ENCODE measurements at regions not wholly inside any gene's neighbourhood (a gene's known extent, or its start where the extent isn't known, plus 50 kb on each side); places are given as distances from the start of the nearest gene placed in this dataset.
"Not testable (repeated sequence)": the region's sequence is repeated elsewhere in the genome, so short reads cannot be mapped to it uniquely, and the experiment has no call there.

DNA sequence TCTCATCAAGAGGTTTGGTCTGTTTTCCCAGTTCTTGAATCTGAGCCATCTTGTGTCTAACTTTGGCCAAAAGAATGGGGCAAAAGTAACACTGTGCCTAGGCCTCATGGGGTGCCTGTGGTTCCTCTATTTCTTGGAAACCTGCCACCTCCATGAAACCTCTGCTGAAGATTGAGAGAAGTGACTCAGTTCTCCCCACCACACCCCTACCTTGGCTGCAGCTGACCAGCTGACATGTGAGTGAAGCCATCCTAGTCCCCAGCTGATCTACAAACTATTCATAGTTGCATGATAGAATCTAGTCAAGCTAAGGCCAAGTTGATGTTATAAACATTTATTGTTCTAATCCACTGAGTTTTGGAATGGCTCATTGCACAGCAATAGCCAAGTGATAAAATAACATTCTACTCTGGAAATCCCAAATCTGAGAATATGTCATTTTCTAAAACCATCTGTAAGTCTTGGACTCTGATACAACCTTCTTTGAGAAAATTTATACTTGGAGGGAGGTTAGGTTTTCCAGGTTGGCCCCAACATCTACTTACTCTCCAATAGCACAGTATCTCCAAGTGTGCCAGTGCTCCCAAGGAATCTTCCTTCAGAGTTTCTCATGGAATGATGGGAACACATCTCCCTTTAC is 107.0 kb upstream of the SMLR1 start:
- no peak overlapping the region for H2AK5ac ChIP-seq (ENCODE audit: low read length)
- peaks cover 0 to 2% of the 10 kb centered on the region in 2 experiments for H3K4me1 ChIP-seq (ENCODE audit: control insufficient read depth in 1 of 2, insufficient read depth in 2 of 2, low read length in 2 of 2)
- H3K27me3 ChIP-seq (ENCODE audit: insufficient read depth, low read length), result no peaks in the 10 kb centered on the region
- no peak overlapping the region for H3K27ac ChIP-seq (ENCODE audit: low read depth, low read length)
- H2BK12ac ChIP-seq (ENCODE audit: low read length), result no peak overlapping the region
- no peaks in the 10 kb centered on the region for H3K79me2 ChIP-seq (ENCODE audit: control insufficient read depth, insufficient read depth, low read length, poor library complexity)
- H2BK5ac ChIP-seq (ENCODE audit: low read depth, low read length, poor library complexity), result no peak overlapping the region
- no peak overlapping the region for H3K14ac ChIP-seq (ENCODE audit: low read length)
- H3K18ac ChIP-seq (ENCODE audit: low read length), result no peak overlapping the region
- no peak overlapping the region for H4K91ac ChIP-seq (ENCODE audit: low read depth, low read length)
- H3K9me3 ChIP-seq (ENCODE audit: insufficient read depth, low read depth, low read length), result peaks cover 2% of the 10 kb centered on the region
- H2AFZ ChIP-seq (ENCODE audit: insufficient read depth, low read length, poor library complexity), result no peak overlapping the region
- H3K4ac ChIP-seq (ENCODE audit: low read depth, low read length), result no peak overlapping the region
- H3K79me1 ChIP-seq (ENCODE audit: low read length), result no peaks in the 10 kb centered on the region
- H4K12ac ChIP-seq (ENCODE audit: low read depth, low read length), result no peak overlapping the region
- H3K23ac ChIP-seq (ENCODE audit: low read length), result no peak overlapping the region
- H4K8ac ChIP-seq (ENCODE audit: low read depth, low read length), result no peak overlapping the region
- H3K36me3 ChIP-seq (ENCODE audit: control insufficient read depth in 1 of 2, insufficient read depth in 2 of 2, low read length in 2 of 2), result no peaks in the 10 kb centered on the region
- H2BK120ac ChIP-seq (ENCODE audit: insufficient read depth, low read length, poor library complexity), result no peak overlapping the region
- H3K4me3 ChIP-seq (ENCODE audit: low read depth, low read length), result no peak overlapping the region
- no peak for DNase-seq
- H3K9ac ChIP-seq (ENCODE audit: low read length), result no peak overlapping the region
- H3K4me2 ChIP-seq (ENCODE audit: low read length), result no peak overlapping the region

DNA sequence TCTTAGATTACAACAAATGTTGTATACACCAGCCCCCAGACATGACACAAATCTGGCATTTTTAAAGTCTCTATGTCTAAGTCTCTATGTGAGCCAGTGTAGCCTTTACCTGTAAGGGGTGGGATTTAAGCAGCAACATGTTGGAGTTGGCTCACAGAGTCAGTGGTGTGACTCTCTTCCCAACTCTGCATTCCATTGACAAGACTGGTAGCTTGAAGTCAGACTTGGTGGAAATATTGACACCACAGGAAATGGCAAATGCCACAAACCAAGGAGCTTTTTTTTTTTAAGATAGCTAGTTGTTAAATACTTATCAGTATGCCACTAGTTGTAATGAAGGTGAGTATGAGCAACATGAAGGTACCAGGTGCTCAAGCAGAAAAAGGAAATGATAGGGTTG is 103.1 kb upstream of the SMLR1 start:
- H2AFZ ChIP-seq (ENCODE audit: insufficient read depth, low read length, poor library complexity), result no peak overlapping the region
- no peaks in the 10 kb centered on the region for H3K27me3 ChIP-seq (ENCODE audit: insufficient read depth, low read length)
- no peaks in the 10 kb centered on the region for H3K4me1 ChIP-seq (ENCODE audit: control insufficient read depth in 1 of 2, insufficient read depth in 2 of 2, low read length in 2 of 2)

DNA sequence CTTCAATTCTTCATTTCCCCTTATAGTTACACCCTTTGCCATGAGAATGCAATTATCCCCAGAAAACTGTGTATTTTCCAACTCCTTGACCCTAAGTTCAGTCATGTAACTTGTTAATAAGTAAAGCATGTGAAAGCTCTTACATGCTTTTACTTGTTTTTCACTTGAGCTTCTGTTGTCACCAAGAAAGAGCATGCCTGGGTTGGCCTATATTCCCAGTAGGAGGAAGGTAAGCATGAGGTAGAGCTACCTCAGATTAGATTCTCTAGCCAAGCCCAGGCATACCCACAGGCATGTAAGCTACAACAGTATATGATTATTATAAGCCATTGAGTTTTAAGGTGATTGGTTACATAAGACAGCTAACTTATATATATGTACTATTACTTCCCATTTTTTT is 101.7 kb upstream of the SMLR1 start:
- H4K91ac ChIP-seq (ENCODE audit: low read depth, low read length), result no peak overlapping the region
- H3K27me3 ChIP-seq (ENCODE audit: insufficient read depth, low read length), result no peaks in the 10 kb centered on the region
- no peak overlapping the region for H3K4ac ChIP-seq (ENCODE audit: low read depth, low read length)
- no peak overlapping the region for H3K27ac ChIP-seq (ENCODE audit: low read depth, low read length)
- no peaks in the 10 kb centered on the region for H3K79me2 ChIP-seq (ENCODE audit: control insufficient read depth, insufficient read depth, low read length, poor library complexity)
- H3K36me3 ChIP-seq (ENCODE audit: control insufficient read depth in 1 of 2, insufficient read depth in 2 of 2, low read length in 2 of 2), result no peaks in the 10 kb centered on the region
- H2AFZ ChIP-seq (ENCODE audit: insufficient read depth, low read length, poor library complexity), result no peak overlapping the region
- no peak overlapping the region for H3K4me3 ChIP-seq (ENCODE audit: low read depth, low read length)
- H3K4me2 ChIP-seq (ENCODE audit: low read length), result no peak overlapping the region
- H3K14ac ChIP-seq (ENCODE audit: low read length), result no peak overlapping the region
- H3K23ac ChIP-seq (ENCODE audit: low read length), result no peak overlapping the region
- no peak for DNase-seq
- no peak overlapping the region for H4K8ac ChIP-seq (ENCODE audit: low read depth, low read length)
- no peak overlapping the region for H2BK120ac ChIP-seq (ENCODE audit: insufficient read depth, low read length, poor library complexity)
- H3K4me1 ChIP-seq (ENCODE audit: control insufficient read depth in 1 of 2, insufficient read depth in 2 of 2, low read length in 2 of 2), result no peaks in the 10 kb centered on the region
- H2BK5ac ChIP-seq (ENCODE audit: low read depth, low read length, poor library complexity), result no peak overlapping the region
- H4K12ac ChIP-seq (ENCODE audit: low read depth, low read length), result no peak overlapping the region
- H3K9me3 ChIP-seq (ENCODE audit: insufficient read depth, low read depth, low read length), result peaks cover 2% of the 10 kb centered on the region
- no peak overlapping the region for H3K18ac ChIP-seq (ENCODE audit: low read length)
- H2BK12ac ChIP-seq (ENCODE audit: low read length), result no peak overlapping the region
- no peak overlapping the region for H3K9ac ChIP-seq (ENCODE audit: low read length)
- H2AK5ac ChIP-seq (ENCODE audit: low read length), result no peak overlapping the region
- H3K79me1 ChIP-seq (ENCODE audit: low read length), result no peaks in the 10 kb centered on the region

More for the DNA sequence above, 103.1 kb upstream of the SMLR1 start:
- H3K4me3 ChIP-seq (ENCODE audit: low read depth, low read length), result no peak overlapping the region
- no peak overlapping the region for H2AK5ac ChIP-seq (ENCODE audit: low read length)
- H3K36me3 ChIP-seq (ENCODE audit: control insufficient read depth in 1 of 2, insufficient read depth in 2 of 2, low read length in 2 of 2), result no peaks in the 10 kb centered on the region
- no peak overlapping the region for H2BK12ac ChIP-seq (ENCODE audit: low read length)
- H4K91ac ChIP-seq (ENCODE audit: low read depth, low read length), result no peak overlapping the region
- H2BK5ac ChIP-seq (ENCODE audit: low read depth, low read length, poor library complexity), result no peak overlapping the region
- H3K23ac ChIP-seq (ENCODE audit: low read length), result no peak overlapping the region
- H3K4me2 ChIP-seq (ENCODE audit: low read length), result no peak overlapping the region
- H3K79me2 ChIP-seq (ENCODE audit: control insufficient read depth, insufficient read depth, low read length, poor library complexity), result no peaks in the 10 kb centered on the region
- H3K27ac ChIP-seq (ENCODE audit: low read depth, low read length), result no peak overlapping the region
- H3K79me1 ChIP-seq (ENCODE audit: low read length), result no peaks in the 10 kb centered on the region
- H2BK120ac ChIP-seq (ENCODE audit: insufficient read depth, low read length, poor library complexity), result no peak overlapping the region
- H3K18ac ChIP-seq (ENCODE audit: low read length), result no peak overlapping the region
- DNase-seq, result no peak
- no peak overlapping the region for H4K8ac ChIP-seq (ENCODE audit: low read depth, low read length)
- H3K9ac ChIP-seq (ENCODE audit: low read length), result no peak overlapping the region
- no peak overlapping the region for H4K12ac ChIP-seq (ENCODE audit: low read depth, low read length)
- H3K14ac ChIP-seq (ENCODE audit: low read length), result no peak overlapping the region
- H3K9me3 ChIP-seq (ENCODE audit: insufficient read depth, low read depth, low read length), result peaks cover 2% of the 10 kb centered on the region
- no peak overlapping the region for H3K4ac ChIP-seq (ENCODE audit: low read depth, low read length)

DNA sequence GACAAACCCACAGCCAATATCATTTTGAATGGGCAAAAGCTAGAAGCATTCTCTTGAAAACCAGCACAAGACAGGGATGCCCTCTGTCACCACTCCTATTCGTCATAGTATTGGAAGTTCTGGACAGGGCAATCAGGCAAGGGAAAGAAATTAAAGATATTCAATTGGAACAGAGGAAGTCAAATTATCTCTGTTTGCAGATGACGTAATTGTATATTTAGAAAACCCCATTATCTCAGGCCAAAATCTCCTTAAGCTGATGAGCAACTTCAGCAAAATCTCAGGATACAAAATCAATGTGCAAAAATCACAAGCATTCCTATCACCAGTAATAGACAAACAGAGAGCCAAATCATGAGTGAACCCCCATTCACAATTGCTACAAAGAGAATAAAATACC is 99.1 kb upstream of the SMLR1 start:
- H2AFZ ChIP-seq (ENCODE audit: insufficient read depth, low read length, poor library complexity); H3K4ac ChIP-seq (ENCODE audit: low read depth, low read length); H3K4me3 ChIP-seq (ENCODE audit: low read depth, low read length); H3K9me3 ChIP-seq (ENCODE audit: insufficient read depth, low read depth, low read length); H3K4me1 ChIP-seq (ENCODE audit: control insufficient read depth in 1 of 2, insufficient read depth in 2 of 2, low read length in 2 of 2); H4K8ac ChIP-seq (ENCODE audit: low read depth, low read length); H3K9ac ChIP-seq (ENCODE audit: low read length); H2BK5ac ChIP-seq (ENCODE audit: low read depth, low read length, poor library complexity); H3K79me2 ChIP-seq (ENCODE audit: control insufficient read depth, insufficient read depth, low read length, poor library complexity); H3K4me2 ChIP-seq (ENCODE audit: low read length); H2AK5ac ChIP-seq (ENCODE audit: low read length); H2BK120ac ChIP-seq (ENCODE audit: insufficient read depth, low read length, poor library complexity); H3K27ac ChIP-seq (ENCODE audit: low read depth, low read length); H3K14ac ChIP-seq (ENCODE audit: low read length); H3K18ac ChIP-seq (ENCODE audit: low read length); H2BK12ac ChIP-seq (ENCODE audit: low read length); H3K27me3 ChIP-seq (ENCODE audit: insufficient read depth, low read length); H3K79me1 ChIP-seq (ENCODE audit: low read length); DNase-seq; H3K36me3 ChIP-seq (ENCODE audit: control insufficient read depth in 1 of 2, insufficient read depth in 2 of 2, low read length in 2 of 2); H3K23ac ChIP-seq (ENCODE audit: low read length); H4K12ac ChIP-seq (ENCODE audit: low read depth, low read length); H4K91ac ChIP-seq (ENCODE audit: low read depth, low read length): not testable (repeated sequence)
- WGBS (ENCODE audit: extremely low coverage, insufficient coverage, insufficient read length), result no CpG with 5 or more reads among the region's 2 CpGs

Data from trophoblast cell (in vitro differentiated cells and primary cell).